Smooth muscle cell (in vitro differentiated cells): ENCODE measurements at regions not wholly inside any gene's neighbourhood (a gene's known extent, or its start where the extent isn't known, plus 50 kb on each side); places are given as distances from the start of the nearest gene placed in this dataset.

Experiments
- DNase-seq: peaks from one replicate; lab custom pipeline; 2025; ENCODE audit not compliant: unreplicated experiment; lab: John Stamatoyannopoulos, UW
- H2AFZ ChIP-seq: fragments of 200-600 bp; sonication (generic); 2 replicates; pipeline ENCODE4 v1.6.0; 2016; ENCODE audit warnings: antibody characterized with exemption, low read depth, mild to moderate bottlenecking
- H3F3A ChIP-seq: fragments of 200-600 bp; sonication (generic); 2 replicates; pipeline ENCODE4 v1.6.0; 2017; ENCODE audit warnings: antibody characterized with exemption, low read depth
- H3K27ac ChIP-seq: fragments of 200-600 bp; sonication (generic); 2 replicates; pipeline ENCODE4 v1.5.1; 2016; ENCODE audit warnings: low read depth, mild to moderate bottlenecking
- H3K27me3 ChIP-seq: fragments of 200-600 bp; sonication (generic); 2 replicates; pipeline ENCODE4 v1.6.1; 2016; ENCODE audit warnings: low read depth, mild to moderate bottlenecking
- H3K36me3 ChIP-seq: fragments of 200-600 bp; sonication (generic); 2 replicates; pipeline ENCODE4 v1.5.1; 2016; ENCODE audit warnings: low read depth
- H3K4me1 ChIP-seq: fragments of 200-600 bp; sonication (generic); 2 replicates; pipeline ENCODE4 v1.5.1; 2016; ENCODE audit warnings: low read depth
- H3K4me2 ChIP-seq: fragments of 200-600 bp; sonication (generic); 2 replicates; pipeline ENCODE4 v1.6.0; 2016; ENCODE audit warnings: mild to moderate bottlenecking
- H3K4me3 ChIP-seq: fragments of 200-600 bp; sonication (generic); 2 replicates; pipeline ENCODE4 v1.5.1; 2016; ENCODE audit warnings: mild to moderate bottlenecking
- H3K79me2 ChIP-seq: fragments of 200-600 bp; sonication (generic); 2 replicates; pipeline ENCODE4 v1.6.0; 2016; ENCODE audit warnings: low read depth, mild to moderate bottlenecking
- H3K9ac ChIP-seq: fragments of 200-600 bp; sonication (generic); 2 replicates; pipeline ENCODE4 v1.6.0; 2016; ENCODE audit warnings: low read depth
- H3K9me3 ChIP-seq: fragments of 200-600 bp; sonication (generic); replicated peaks from 2 replicates; pipeline ENCODE4 v1.5.1; 2016; ENCODE audit warnings: low read depth
- H4K20me1 ChIP-seq: fragments of 200-600 bp; sonication (generic); 2 replicates; pipeline ENCODE4 v1.6.0; 2016; ENCODE audit warnings: low read depth
- CTCF ChIP-seq: fragments of 200-600 bp; sonication (generic); IDR thresholded peaks from 2 replicates; pipeline ENCODE4 v1.5.1; 2017; ENCODE audit warnings: borderline replicate concordance, mild to moderate bottlenecking, antibody characterized with exemption; ENCODE audit not compliant: insufficient read depth, poor library complexity, severe bottlenecking
- WGBS: methylation state at CpG from one replicate; pipeline ENCODE4 v1.1.7; 2016; ENCODE audit warnings: low lambda C conversion rate; 5-methylcytosine and 5-hydroxymethylcytosine counted together

GRCh38 chr4:29131304-29131703 is 1588.9 kb upstream of the PCDH7 start:
- H3K27ac ChIP-seq = no peak overlapping the region
- no peaks in the 10 kb centered on the region for H3K79me2 ChIP-seq
- no peaks in the 10 kb centered on the region for H3K9me3 ChIP-seq
- DNase-seq = no peak
- no peak overlapping the region for H2AFZ ChIP-seq
- no peaks in the 10 kb centered on the region for H4K20me1 ChIP-seq
- no peaks in the 10 kb centered on the region for H3K4me1 ChIP-seq
- H3K4me3 ChIP-seq = no peak overlapping the region
- WGBS = 87% methylated on average over 2 of the region's 2 CpGs
- TF ChIP-seq CTCF = peak; percentile 9
- H3F3A ChIP-seq = no peaks in the 10 kb centered on the region
- no peak overlapping the region for H3K9ac ChIP-seq
- no peak overlapping the region for H3K4me2 ChIP-seq
- no peaks in the 10 kb centered on the region for H3K27me3 ChIP-seq
- no peaks in the 10 kb centered on the region for H3K36me3 ChIP-seq

GRCh38 chr4:29142708-29143107 is 1577.5 kb upstream of the PCDH7 start:
- no peaks in the 10 kb centered on the region for H3K27me3 ChIP-seq
- H3K36me3 ChIP-seq = no peaks in the 10 kb centered on the region
- no peak overlapping the region for H3K4me2 ChIP-seq
- H3K79me2 ChIP-seq = no peaks in the 10 kb centered on the region
- H3F3A ChIP-seq = no peaks in the 10 kb centered on the region
- DNase-seq = no peak
- H3K27ac ChIP-seq = no peak overlapping the region
- H3K9ac ChIP-seq = no peak overlapping the region
- H4K20me1 ChIP-seq = no peaks in the 10 kb centered on the region
- H2AFZ ChIP-seq = no peak overlapping the region
- WGBS = 87% methylated on average over 2 of the region's 2 CpGs
- no peaks in the 10 kb centered on the region for H3K4me1 ChIP-seq
- no peaks in the 10 kb centered on the region for H3K9me3 ChIP-seq
- TF ChIP-seq CTCF = no peak
- H3K4me3 ChIP-seq = no peak overlapping the region

- H2AFZ ChIP-seq = no peak overlapping the region
- H3K4me1 ChIP-seq = no peaks in the 10 kb centered on the region
- no peaks in the 10 kb centered on the region for H3K9me3 ChIP-seq
- H3K4me2 ChIP-seq = no peak overlapping the region
- no peaks in the 10 kb centered on the region for H3K27me3 ChIP-seq
- 60% methylated on average over 2 of the region's 2 CpGs for WGBS
- no peak overlapping the region for H3K4me3 ChIP-seq
- no peak overlapping the region for H3K9ac ChIP-seq
- no peaks in the 10 kb centered on the region for H3K79me2 ChIP-seq
- DNase-seq = no peak
- TF ChIP-seq CTCF = no peak
- no peak overlapping the region for H3K27ac ChIP-seq
- no peaks in the 10 kb centered on the region for H3K36me3 ChIP-seq
- no peaks in the 10 kb centered on the region for H4K20me1 ChIP-seq
- H3F3A ChIP-seq = no peaks in the 10 kb centered on the region
These were observed 1568.6 kb upstream of the PCDH7 start for GRCh38 chr4:29151584-29151983.

- no peaks in the 10 kb centered on the region for H4K20me1 ChIP-seq
- no peak overlapping the region for H2AFZ ChIP-seq
- no peaks in the 10 kb centered on the region for H3K9me3 ChIP-seq
- no peak overlapping the region for H3K9ac ChIP-seq
- H3K27ac ChIP-seq = no peak overlapping the region
- 77% methylated on average over 3 of the region's 3 CpGs for WGBS
- H3K36me3 ChIP-seq = no peaks in the 10 kb centered on the region
- H3F3A ChIP-seq = no peaks in the 10 kb centered on the region
- TF ChIP-seq CTCF = no peak
- no peaks in the 10 kb centered on the region for H3K79me2 ChIP-seq
- H3K4me1 ChIP-seq = no peaks in the 10 kb centered on the region
- H3K4me2 ChIP-seq = no peak overlapping the region
- DNase-seq = no peak
- H3K27me3 ChIP-seq = no peaks in the 10 kb centered on the region
- no peak overlapping the region for H3K4me3 ChIP-seq
These were observed 1566.5 kb upstream of the PCDH7 start for GRCh38 chr4:29153642-29154041.
